A673 (cell line): ENCODE measurements at regions not wholly inside any gene's neighbourhood (a gene's known extent, or its start where the extent isn't known, plus 50 kb on each side); places are given as distances from the start of the nearest gene placed in this dataset.

Experiments used
- BruUV-seq: library from RNA; stranded (reverse); fragments of 400-500 nt; replicated peaks from 2 replicates; lab custom pipeline; 2021; lab: Mats Ljungman, UMichigan
- CTCF ChIA-PET: fragments of 300-600 bp; sonication (Branson Sonifier 250); formaldehyde crosslinking; loops from one replicate; lab custom pipeline; 2022; ENCODE audit warnings: antibody characterized with exemption; lab: Charles Lee
- POLR2A ChIA-PET: fragments of 300-600 bp; sonication (Branson Sonifier 250); formaldehyde crosslinking; loops from one replicate; lab custom pipeline; 2022; ENCODE audit warnings: antibody characterized with exemption; ENCODE audit not compliant: low non-redundant PET; lab: Charles Lee
- DNase-seq: peaks from one replicate; pipeline ENCODE4 v3.0.0-alpha.2; 2015; ENCODE audit warnings: low spot score
- H3K27ac ChIP-seq: fragments of 200-600 bp; sonication (generic); 2 replicates; pipeline ENCODE4 v1.5.1; 2016; ENCODE audit warnings: mixed run types, low read depth, mild to moderate bottlenecking, mixed read lengths, antibody characterized with exemption, low read length; ENCODE audit not compliant: poor library complexity, severe bottlenecking
- H3K27me3 ChIP-seq: fragments of 200-600 bp; sonication (generic); replicated peaks from 2 replicates; pipeline ENCODE4 v1.6.1; 2017; ENCODE audit warnings: mixed run types, low read depth, mild to moderate bottlenecking, mixed read lengths, antibody characterized with exemption, low read length; ENCODE audit not compliant: insufficient read depth, poor library complexity
- H3K36me3 ChIP-seq: fragments of 200-600 bp; sonication (generic); 2 replicates; pipeline ENCODE4 v1.6.1; 2016; ENCODE audit warnings: mixed run types, mild to moderate bottlenecking, mixed read lengths, antibody characterized with exemption, low read length; ENCODE audit not compliant: insufficient read depth, poor library complexity, severe bottlenecking
- H3K4me1 ChIP-seq: fragments of 200-600 bp; sonication (generic); 2 replicates; pipeline ENCODE4 v1.6.1; 2017; ENCODE audit warnings: mixed run types, mild to moderate bottlenecking, mixed read lengths, antibody characterized with exemption, low read length; ENCODE audit not compliant: insufficient read depth, poor library complexity, severe bottlenecking
- H3K4me3 ChIP-seq: fragments of 200-600 bp; sonication (generic); 2 replicates; pipeline ENCODE4 v1.5.1; 2016; ENCODE audit warnings: low read depth, mixed run types, mild to moderate bottlenecking, mixed read lengths, low read length; ENCODE audit not compliant: poor library complexity, severe bottlenecking
- H3K9me3 ChIP-seq: fragments of 200-600 bp; sonication (generic); 2 replicates; pipeline ENCODE4 v1.6.1; 2016; ENCODE audit warnings: mixed run types, low read depth, mild to moderate bottlenecking, mixed read lengths, antibody characterized with exemption, low read length; ENCODE audit not compliant: poor library complexity, severe bottlenecking
- CTCF ChIP-seq: fragments of 300-800, 200-600 bp; sonication (generic); conservative IDR thresholded peaks from 2 replicates; pipeline ENCODE4 v1.5.1; 2017; ENCODE audit warnings: low read depth, mild to moderate bottlenecking, antibody characterized with exemption, low read length, moderate library complexity, mixed read lengths
- EZH2 ChIP-seq: fragments of 200-600 bp; sonication (generic); IDR thresholded peaks from 2 replicates; pipeline ENCODE4 v1.6.1; 2017; ENCODE audit warnings: borderline replicate concordance, low read depth, mild to moderate bottlenecking, mixed read lengths, antibody characterized with exemption, low read length; ENCODE audit not compliant: poor library complexity, severe bottlenecking
- intact Hi-C: fragments of 100-400 bp; cut with micrococcal nuclease; formaldehyde crosslinking; loops from one replicate; pipeline ENCODE4 v1.10.0; 2022; ENCODE audit not compliant: unreplicated experiment

GRCh38 chr6:74645108-74645849 is 560.6 kb downstream of the COL12A1 start:
- intact Hi-C loops, result no loop called here
- H3K4me1 ChIP-seq, result no peaks in the 10 kb centered on the region
- no peak overlapping the region for H3K27ac ChIP-seq
- BruUV-seq, result no TSS peak
- ChIA-PET CTCF (no interaction called here), POLR2A (no interaction called here)
- no peaks in the 10 kb centered on the region for H3K27me3 ChIP-seq
- TF ChIP-seq CTCF (no peak), EZH2 (no peak)
- H3K9me3 ChIP-seq, result no peaks in the 10 kb centered on the region
- no peaks in the 10 kb centered on the region for H3K36me3 ChIP-seq
- no peak for DNase-seq
- no peak overlapping the region for H3K4me3 ChIP-seq

GRCh38 chr6:74642101-74642500 is 563.8 kb downstream of the COL12A1 start:
- ChIA-PET CTCF (no interaction called here), POLR2A (no interaction called here)
- intact Hi-C loops, result no loop called here
- no peak for DNase-seq
- H3K27me3 ChIP-seq, result no peaks in the 10 kb centered on the region
- H3K36me3 ChIP-seq, result no peaks in the 10 kb centered on the region
- H3K4me3 ChIP-seq, result no peak overlapping the region
- H3K27ac ChIP-seq, result no peak overlapping the region
- H3K9me3 ChIP-seq, result no peaks in the 10 kb centered on the region
- no peak for TF ChIP-seq CTCF
- no peak for TF ChIP-seq EZH2
- no TSS peak for BruUV-seq
- no peaks in the 10 kb centered on the region for H3K4me1 ChIP-seq

GRCh38 chr6:74638412-74638811 is 567.4 kb downstream of the COL12A1 start:
- no peak for DNase-seq
- BruUV-seq, result no TSS peak
- Histone ChIP-seq H3K9me3 (no peaks in the 10 kb centered on the region), H3K27me3 (no peaks in the 10 kb centered on the region), H3K27ac (no peak overlapping the region), H3K36me3 (no peaks in the 10 kb centered on the region), H3K4me1 (no peaks in the 10 kb centered on the region), H3K4me3 (no peak overlapping the region)
- ChIA-PET CTCF (no interaction called here), POLR2A (no interaction called here)
- no peak for TF ChIP-seq CTCF
- no peak for TF ChIP-seq EZH2
- intact Hi-C loops, result no loop called here
